ENCODE measurements at regions not wholly inside any gene's neighbourhood (a gene's known extent, or its start where the extent isn't known, plus 50 kb on each side); places are given as distances from the start of the nearest gene placed in this dataset.

- H3K9me3 ChIP-seq (ENCODE audit: control insufficient read depth in 3 of 3, low read length in 3 of 3) = peaks cover 7 to 9% (median 7%) of the 10 kb centered on the region in 3 donors
These were observed 378.9 kb upstream of the NUPR2 start for GRCh38 chr7:56495165-56495564.

GRCh38 chr7:56493704-56494450 is 377.7 kb upstream of the NUPR2 start:
- Histone ChIP-seq H3K9ac (ENCODE audit: low read depth in 1 of 3, low read length in 3 of 3) (no peak overlapping the region), H3K4me1 (ENCODE audit: control insufficient read depth in 3 of 3, insufficient read depth in 3 of 3, low read length in 3 of 3) (no peaks in the 10 kb centered on the region), H3K9me3 (ENCODE audit: control insufficient read depth in 3 of 3, low read length in 3 of 3) (peaks cover 7 to 11% (median 8%) of the 10 kb centered on the region in 3 donors), H3K27ac (ENCODE audit: low read depth, low read length) (no peak overlapping the region), H3K36me3 (ENCODE audit: control insufficient read depth in 3 of 3, insufficient read depth in 3 of 3, low read length in 3 of 3) (no peaks in the 10 kb centered on the region), H3K27me3 (ENCODE audit: control insufficient read depth in 3 of 3, insufficient read depth in 3 of 3, low read length in 3 of 3) (no peaks in the 10 kb centered on the region), H3K4me3 (ENCODE audit: low read length in 3 of 3) (no peak overlapping the region)

More at GRCh38 chr7:56495165-56495564, 378.9 kb upstream of the NUPR2 start:
- H3K27me3 ChIP-seq (ENCODE audit: control insufficient read depth in 3 of 3, insufficient read depth in 3 of 3, low read length in 3 of 3) = no peaks in the 10 kb centered on the region
- H3K36me3 ChIP-seq (ENCODE audit: control insufficient read depth in 3 of 3, insufficient read depth in 3 of 3, low read length in 3 of 3) = no peaks in the 10 kb centered on the region
- H3K9ac ChIP-seq (ENCODE audit: low read depth in 1 of 3, low read length in 3 of 3) = no peak overlapping the region
- H3K4me3 ChIP-seq (ENCODE audit: low read length in 3 of 3) = no peak overlapping the region
- no peak overlapping the region for H3K27ac ChIP-seq (ENCODE audit: low read depth, low read length)
- H3K4me1 ChIP-seq (ENCODE audit: control insufficient read depth in 3 of 3, insufficient read depth in 3 of 3, low read length in 3 of 3) = no peaks in the 10 kb centered on the region

DNA sequence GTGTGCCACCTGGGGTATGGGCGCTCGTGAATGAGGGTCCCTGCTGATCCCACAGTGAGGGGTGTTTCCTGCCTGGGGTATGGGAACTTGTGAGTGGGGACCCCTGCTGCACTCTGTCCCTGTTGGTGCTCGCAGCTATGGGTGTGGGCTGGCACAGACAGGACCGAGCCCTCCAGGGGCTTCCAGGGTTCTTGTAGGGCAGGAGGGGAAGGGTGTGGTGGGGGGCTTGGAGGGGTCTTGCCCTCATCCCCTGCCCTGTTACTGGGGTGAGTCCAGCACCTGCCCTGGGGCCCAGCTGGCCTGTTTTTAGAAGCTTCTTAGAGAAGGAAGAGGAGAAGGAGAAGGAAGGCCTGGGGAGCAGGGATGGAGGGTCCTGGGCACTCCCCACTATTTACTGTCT is 377.0 kb upstream of the NUPR2 start:
- H3K36me3 ChIP-seq (ENCODE audit: control insufficient read depth in 3 of 3, insufficient read depth in 3 of 3, low read length in 3 of 3) = no peaks in the 10 kb centered on the region
- H3K9ac ChIP-seq (ENCODE audit: low read depth in 1 of 3, low read length in 3 of 3) = no peak overlapping the region
- no peaks in the 10 kb centered on the region for H3K4me1 ChIP-seq (ENCODE audit: control insufficient read depth in 3 of 3, insufficient read depth in 3 of 3, low read length in 3 of 3)
- peaks cover 7 to 12% (median 7%) of the 10 kb centered on the region in 3 donors for H3K9me3 ChIP-seq (ENCODE audit: control insufficient read depth in 3 of 3, low read length in 3 of 3)
- no peak overlapping the region for H3K27ac ChIP-seq (ENCODE audit: low read depth, low read length)
- H3K27me3 ChIP-seq (ENCODE audit: control insufficient read depth in 3 of 3, insufficient read depth in 3 of 3, low read length in 3 of 3) = no peaks in the 10 kb centered on the region
- H3K4me3 ChIP-seq (ENCODE audit: low read length in 3 of 3) = no peak overlapping the region

- H3K4me3 ChIP-seq (ENCODE audit: low read length in 3 of 3) = peak overlapping the region in 1 of 3 donors; percentile 14
- H3K36me3 ChIP-seq (ENCODE audit: control insufficient read depth in 3 of 3, insufficient read depth in 3 of 3, low read length in 3 of 3) = no peaks in the 10 kb centered on the region
- H3K9ac ChIP-seq (ENCODE audit: low read depth in 1 of 3, low read length in 3 of 3) = no peak overlapping the region
- no peaks in the 10 kb centered on the region for H3K4me1 ChIP-seq (ENCODE audit: control insufficient read depth in 3 of 3, insufficient read depth in 3 of 3, low read length in 3 of 3)
- H3K27me3 ChIP-seq (ENCODE audit: control insufficient read depth in 3 of 3, insufficient read depth in 3 of 3, low read length in 3 of 3) = no peaks in the 10 kb centered on the region
- H3K27ac ChIP-seq (ENCODE audit: low read depth, low read length) = no peak overlapping the region
- peaks cover 7 to 12% (median 7%) of the 10 kb centered on the region in 3 donors for H3K9me3 ChIP-seq (ENCODE audit: control insufficient read depth in 3 of 3, low read length in 3 of 3)
These were observed 375.6 kb upstream of the NUPR2 start for GRCh38 chr7:56491636-56492425.

- H3K4me1 ChIP-seq (ENCODE audit: control insufficient read depth in 3 of 3, insufficient read depth in 3 of 3, low read length in 3 of 3) = no peaks in the 10 kb centered on the region
- H3K4me3 ChIP-seq (ENCODE audit: low read length in 3 of 3) = no peak overlapping the region
- no peak overlapping the region for H3K9ac ChIP-seq (ENCODE audit: low read depth in 1 of 3, low read length in 3 of 3)
- no peaks in the 10 kb centered on the region for H3K27me3 ChIP-seq (ENCODE audit: control insufficient read depth in 3 of 3, insufficient read depth in 3 of 3, low read length in 3 of 3)
- no peaks in the 10 kb centered on the region for H3K36me3 ChIP-seq (ENCODE audit: control insufficient read depth in 3 of 3, insufficient read depth in 3 of 3, low read length in 3 of 3)
- H3K9me3 ChIP-seq (ENCODE audit: control insufficient read depth in 3 of 3, low read length in 3 of 3) = peaks cover 3 to 22% (median 3%) of the 10 kb centered on the region in 3 donors
- no peak overlapping the region for H3K27ac ChIP-seq (ENCODE audit: low read depth, low read length)
These were observed 367.8 kb upstream of the NUPR2 start for GRCh38 chr7:56483861-56484550.

GRCh38 chr7:56483153-56483552 is 366.9 kb upstream of the NUPR2 start:
- Histone ChIP-seq H3K4me1 (ENCODE audit: control insufficient read depth in 3 of 3, insufficient read depth in 3 of 3, low read length in 3 of 3) (no peaks in the 10 kb centered on the region), H3K9me3 (ENCODE audit: control insufficient read depth in 3 of 3, low read length in 3 of 3) (peaks cover 3 to 22% (median 5%) of the 10 kb centered on the region in 3 donors), H3K4me3 (ENCODE audit: low read length in 3 of 3) (no peak overlapping the region), H3K27ac (ENCODE audit: low read depth, low read length) (no peak overlapping the region), H3K9ac (ENCODE audit: low read depth in 1 of 3, low read length in 3 of 3) (no peak overlapping the region), H3K36me3 (ENCODE audit: control insufficient read depth in 3 of 3, insufficient read depth in 3 of 3, low read length in 3 of 3) (no peaks in the 10 kb centered on the region), H3K27me3 (ENCODE audit: control insufficient read depth in 3 of 3, insufficient read depth in 3 of 3, low read length in 3 of 3) (no peaks in the 10 kb centered on the region)

DNA sequence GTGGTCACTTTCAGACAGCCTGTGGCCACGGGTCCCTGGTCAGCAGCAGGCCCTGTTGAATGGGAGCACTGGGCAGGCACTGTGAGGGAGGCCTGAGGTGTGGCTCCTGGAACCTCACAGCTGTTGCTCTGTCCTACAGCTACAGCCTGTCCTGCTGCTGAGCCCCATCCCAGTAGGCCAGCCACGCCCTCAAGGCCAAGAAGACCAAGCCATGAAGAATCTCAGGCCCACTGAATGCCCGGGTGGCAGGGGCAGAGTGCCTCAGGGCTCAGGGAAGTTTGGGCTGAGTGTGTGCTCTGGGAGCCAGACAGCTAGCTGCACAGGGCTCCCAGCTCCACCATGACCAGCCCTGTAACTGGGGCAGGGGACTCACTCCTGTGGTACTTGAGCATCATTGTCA is 363.5 kb upstream of the NUPR2 start:
- Histone ChIP-seq H3K4me1 (ENCODE audit: control insufficient read depth in 3 of 3, insufficient read depth in 3 of 3, low read length in 3 of 3) (no peaks in the 10 kb centered on the region), H3K4me3 (ENCODE audit: low read length in 3 of 3) (no peak overlapping the region), H3K9ac (ENCODE audit: low read depth in 1 of 3, low read length in 3 of 3) (no peak overlapping the region), H3K27ac (ENCODE audit: low read depth, low read length) (no peak overlapping the region), H3K27me3 (ENCODE audit: control insufficient read depth in 3 of 3, insufficient read depth in 3 of 3, low read length in 3 of 3) (no peaks in the 10 kb centered on the region), H3K36me3 (ENCODE audit: control insufficient read depth in 3 of 3, insufficient read depth in 3 of 3, low read length in 3 of 3) (no peaks in the 10 kb centered on the region), H3K9me3 (ENCODE audit: control insufficient read depth in 3 of 3, low read length in 3 of 3) (peaks cover 10 to 22% (median 16%) of the 10 kb centered on the region in 3 donors)

DNA sequence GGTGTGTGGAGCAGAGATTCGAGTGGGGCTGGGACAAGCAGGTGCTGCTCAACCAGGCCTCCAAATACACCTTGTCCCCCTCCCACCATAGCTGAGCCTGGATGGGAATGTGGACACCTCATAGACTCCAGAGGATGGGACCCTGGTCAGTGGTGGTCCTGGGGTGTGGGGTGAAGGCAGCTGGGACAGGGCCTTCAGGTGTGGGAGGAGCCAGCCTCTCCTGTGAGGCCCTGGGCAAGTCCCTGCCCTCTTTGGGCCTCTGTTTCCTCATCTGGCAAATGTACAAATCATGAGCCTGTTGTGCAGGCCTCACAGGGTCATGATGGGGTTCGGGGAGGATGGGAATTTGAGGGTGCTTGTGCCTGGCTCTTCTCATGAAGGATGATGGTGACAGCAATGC is 362.9 kb upstream of the NUPR2 start:
- Histone ChIP-seq H3K36me3 (ENCODE audit: control insufficient read depth in 3 of 3, insufficient read depth in 3 of 3, low read length in 3 of 3) (no peaks in the 10 kb centered on the region), H3K27ac (ENCODE audit: low read depth, low read length) (no peak overlapping the region), H3K4me3 (ENCODE audit: low read length in 3 of 3) (no peak overlapping the region), H3K27me3 (ENCODE audit: control insufficient read depth in 3 of 3, insufficient read depth in 3 of 3, low read length in 3 of 3) (no peaks in the 10 kb centered on the region), H3K4me1 (ENCODE audit: control insufficient read depth in 3 of 3, insufficient read depth in 3 of 3, low read length in 3 of 3) (no peaks in the 10 kb centered on the region), H3K9ac (ENCODE audit: low read depth in 1 of 3, low read length in 3 of 3) (no peak overlapping the region), H3K9me3 (ENCODE audit: control insufficient read depth in 3 of 3, low read length in 3 of 3) (peaks cover 10 to 20% (median 13%) of the 10 kb centered on the region in 3 donors)

DNA sequence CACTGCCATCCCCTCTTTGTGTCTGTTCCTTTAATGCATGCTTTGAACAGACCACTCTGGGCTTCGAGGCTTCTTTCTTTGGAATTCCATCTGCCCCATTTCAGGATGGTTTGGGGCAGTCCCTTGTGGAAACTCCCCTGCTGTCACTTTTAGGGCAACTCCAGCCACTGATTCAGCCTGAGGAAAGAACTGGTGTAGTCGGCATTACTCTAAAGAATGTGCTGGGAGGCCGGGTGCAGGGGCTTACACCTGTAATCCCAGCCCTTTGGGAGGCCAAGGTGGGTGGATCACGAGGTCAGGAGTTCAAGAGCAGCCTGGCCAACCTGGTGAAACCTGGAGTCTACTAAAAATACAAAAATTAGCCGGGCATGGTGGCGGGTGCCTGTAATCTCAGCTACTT is 358.1 kb upstream of the NUPR2 start:
- H3K27ac ChIP-seq (ENCODE audit: low read depth, low read length) = no peak overlapping the region
- no peak overlapping the region for H3K9ac ChIP-seq (ENCODE audit: low read depth in 1 of 3, low read length in 3 of 3)
- no peak overlapping the region for H3K4me3 ChIP-seq (ENCODE audit: low read length in 3 of 3)
- H3K36me3 ChIP-seq (ENCODE audit: control insufficient read depth in 3 of 3, insufficient read depth in 3 of 3, low read length in 3 of 3) = no peaks in the 10 kb centered on the region
- no peaks in the 10 kb centered on the region for H3K27me3 ChIP-seq (ENCODE audit: control insufficient read depth in 3 of 3, insufficient read depth in 3 of 3, low read length in 3 of 3)
- no peaks in the 10 kb centered on the region for H3K4me1 ChIP-seq (ENCODE audit: control insufficient read depth in 3 of 3, insufficient read depth in 3 of 3, low read length in 3 of 3)
- H3K9me3 ChIP-seq (ENCODE audit: control insufficient read depth in 3 of 3, low read length in 3 of 3) = peaks cover 16 to 30% (median 20%) of the 10 kb centered on the region in 3 donors

Measured in skeletal muscle tissue (tissue), 3 donors.